ENCODE measurements at regions not wholly inside any gene's neighbourhood (a gene's known extent, or its start where the extent isn't known, plus 50 kb on each side); places are given as distances from the start of the nearest gene placed in this dataset.

DNA sequence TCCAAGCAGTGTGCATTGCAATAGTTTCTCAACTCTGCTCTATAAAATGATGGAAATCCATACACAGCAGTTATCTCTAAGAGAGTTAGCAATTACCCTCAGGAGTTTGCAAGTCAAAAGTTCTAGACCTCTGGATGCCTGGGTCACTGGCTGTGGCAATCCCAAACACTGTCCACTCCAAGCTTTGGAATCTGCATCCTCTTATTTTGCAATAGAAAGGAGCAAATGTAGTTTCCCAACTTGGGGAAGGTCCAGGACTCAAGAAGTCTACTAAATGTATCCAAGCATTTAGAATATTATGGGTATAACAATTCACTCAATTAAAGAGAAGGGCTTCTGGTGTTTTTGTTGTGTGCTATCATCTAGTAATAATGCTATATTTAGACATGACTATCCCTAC lies 131.3 kb upstream of the NRP1 start:
- intact Hi-C loops (cut with DNase I): no loop called here
- no peaks in the 10 kb centered on the region for H3K27me3 ChIP-seq
- TF ChIP-seq POLR2A (IDR thresholded peaks at IDR 0.05): no peak
- TF ChIP-seq, protein P1, sequence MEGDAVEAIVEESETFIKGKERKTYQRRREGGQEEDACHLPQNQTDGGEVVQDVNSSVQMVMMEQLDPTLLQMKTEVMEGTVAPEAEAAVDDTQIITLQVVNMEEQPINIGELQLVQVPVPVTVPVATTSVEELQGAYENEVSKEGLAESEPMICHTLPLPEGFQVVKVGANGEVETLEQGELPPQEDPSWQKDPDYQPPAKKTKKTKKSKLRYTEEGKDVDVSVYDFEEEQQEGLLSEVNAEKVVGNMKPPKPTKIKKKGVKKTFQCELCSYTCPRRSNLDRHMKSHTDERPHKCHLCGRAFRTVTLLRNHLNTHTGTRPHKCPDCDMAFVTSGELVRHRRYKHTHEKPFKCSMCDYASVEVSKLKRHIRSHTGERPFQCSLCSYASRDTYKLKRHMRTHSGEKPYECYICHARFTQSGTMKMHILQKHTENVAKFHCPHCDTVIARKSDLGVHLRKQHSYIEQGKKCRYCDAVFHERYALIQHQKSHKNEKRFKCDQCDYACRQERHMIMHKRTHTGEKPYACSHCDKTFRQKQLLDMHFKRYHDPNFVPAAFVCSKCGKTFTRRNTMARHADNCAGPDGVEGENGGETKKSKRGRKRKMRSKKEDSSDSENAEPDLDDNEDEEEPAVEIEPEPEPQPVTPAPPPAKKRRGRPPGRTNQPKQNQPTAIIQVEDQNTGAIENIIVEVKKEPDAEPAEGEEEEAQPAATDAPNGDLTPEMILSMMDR (IDR thresholded peaks at IDR 0.05): no peak
- no peaks in the 10 kb centered on the region for H3K4me1 ChIP-seq
- no peaks in the 10 kb centered on the region for H3K9me3 ChIP-seq
- no peak overlapping the region for H3K4me3 ChIP-seq
- no peak overlapping the region for H3K27ac ChIP-seq
- DNase-seq: no peak
- no peaks in the 10 kb centered on the region for H3K36me3 ChIP-seq

DNA sequence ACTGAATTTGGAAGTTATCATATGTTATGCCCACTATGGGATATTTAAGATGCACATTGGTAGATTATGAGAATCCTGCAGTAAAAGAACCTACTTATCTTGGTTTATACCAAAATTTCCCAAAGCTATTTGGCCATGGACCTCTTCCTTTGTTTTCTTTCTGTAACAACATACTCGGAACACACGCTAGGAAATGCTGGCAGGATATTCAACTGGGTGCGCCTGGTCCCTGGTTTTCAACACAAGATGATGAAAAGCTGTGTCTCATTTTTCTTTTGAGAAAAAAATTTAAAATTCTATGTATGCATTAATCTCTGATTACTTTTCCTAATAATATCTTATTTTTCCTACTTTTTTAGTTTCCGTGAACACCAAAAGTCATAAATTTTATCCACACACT lies 128.5 kb upstream of the NRP1 start:
- no peak overlapping the region for H3K27ac ChIP-seq
- H3K4me1 ChIP-seq: no peaks in the 10 kb centered on the region
- H3K36me3 ChIP-seq: no peaks in the 10 kb centered on the region
- H3K9me3 ChIP-seq: no peaks in the 10 kb centered on the region
- H3K27me3 ChIP-seq: no peaks in the 10 kb centered on the region
- no peak overlapping the region for H3K4me3 ChIP-seq
- intact Hi-C loops (cut with DNase I): no loop called here
- 88 to 90% methylated on average over 4 of the region's 4 CpGs for WGBS, 2 donors
- DNase-seq: no peak
- TF ChIP-seq, protein P1 (IDR thresholded peaks at IDR 0.05): no peak
- no peak for TF ChIP-seq POLR2A (IDR thresholded peaks at IDR 0.05)

DNA sequence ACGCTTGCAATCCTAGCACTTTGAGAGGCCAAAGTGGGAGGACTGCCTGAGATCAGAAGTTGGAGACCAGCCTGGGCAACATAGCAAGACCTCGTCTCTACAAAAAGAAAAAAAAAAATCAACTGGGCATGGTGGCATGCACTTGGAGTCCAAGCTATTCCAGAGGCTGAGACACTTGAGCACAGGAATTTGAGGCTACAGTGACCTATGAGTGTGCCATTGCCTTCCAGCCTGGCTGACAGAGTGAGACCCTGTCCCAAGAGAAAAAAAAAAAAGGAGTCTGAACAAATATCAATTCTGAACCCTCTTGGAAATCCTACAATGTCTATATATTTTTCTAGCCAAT lies 126.8 kb upstream of the NRP1 start:
- intact Hi-C loops (cut with DNase I): no loop called here
- no peaks in the 10 kb centered on the region for H3K9me3 ChIP-seq
- 33 to 74% methylated on average over 1 to 2 of the region's 2 CpGs for WGBS, 2 donors
- TF ChIP-seq, protein P1 (IDR thresholded peaks at IDR 0.05): no peak
- no peak for TF ChIP-seq POLR2A (IDR thresholded peaks at IDR 0.05)
- no peak overlapping the region for H3K4me3 ChIP-seq
- no peak overlapping the region for H3K27ac ChIP-seq
- no peak for DNase-seq
- H3K36me3 ChIP-seq: no peaks in the 10 kb centered on the region
- no peaks in the 10 kb centered on the region for H3K27me3 ChIP-seq
- no peaks in the 10 kb centered on the region for H3K4me1 ChIP-seq

DNA sequence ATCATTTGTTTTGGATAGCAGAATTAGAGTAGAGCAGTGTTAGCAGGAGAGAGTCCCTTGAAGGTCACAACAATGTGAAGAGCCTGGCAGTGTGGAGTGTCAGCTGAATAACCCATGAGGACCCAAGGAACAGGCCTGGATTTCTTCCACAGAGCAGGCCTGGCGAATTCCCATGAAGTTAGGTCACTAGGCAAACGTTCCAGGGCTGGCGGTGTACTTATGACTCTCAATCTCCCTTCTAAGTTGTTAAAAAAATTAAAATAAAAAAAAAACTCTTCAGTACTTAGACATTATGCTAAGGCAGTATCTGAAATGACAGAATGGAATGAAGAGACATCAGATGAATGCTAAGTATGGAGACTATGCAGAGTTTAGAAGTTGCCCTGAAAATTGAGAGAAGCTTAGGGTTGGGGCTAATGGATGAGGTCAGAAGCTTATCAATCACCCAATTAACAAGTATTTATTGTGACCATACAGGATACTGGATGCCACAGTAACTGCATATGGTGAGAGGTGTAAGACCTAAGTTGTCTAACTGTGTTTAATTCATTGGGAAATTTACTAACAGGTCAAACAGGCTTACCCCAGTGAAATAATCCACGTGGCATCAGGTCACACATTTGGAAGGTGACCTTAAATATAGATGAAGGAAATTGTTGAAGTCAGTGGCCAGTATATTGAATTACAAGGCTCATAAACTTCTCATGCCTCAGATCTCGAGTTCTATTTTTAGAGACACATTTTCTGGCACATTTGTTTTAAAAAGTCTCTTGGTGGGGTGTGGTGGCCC lies 126.2 kb upstream of the NRP1 start:
- 49 to 57% methylated on average over 5 of the region's 5 CpGs for WGBS, 2 donors
- Histone ChIP-seq H3K9me3 (no peaks in the 10 kb centered on the region), H3K36me3 (no peaks in the 10 kb centered on the region), H3K27ac (no peak overlapping the region), H3K4me3 (no peak overlapping the region), H3K27me3 (no peaks in the 10 kb centered on the region), H3K4me1 (no peaks in the 10 kb centered on the region)
- no peak for DNase-seq
- TF ChIP-seq, protein P1 (IDR thresholded peaks at IDR 0.05): no peak
- no peak for TF ChIP-seq POLR2A (IDR thresholded peaks at IDR 0.05)
- intact Hi-C loops (cut with DNase I): no loop called here

DNA sequence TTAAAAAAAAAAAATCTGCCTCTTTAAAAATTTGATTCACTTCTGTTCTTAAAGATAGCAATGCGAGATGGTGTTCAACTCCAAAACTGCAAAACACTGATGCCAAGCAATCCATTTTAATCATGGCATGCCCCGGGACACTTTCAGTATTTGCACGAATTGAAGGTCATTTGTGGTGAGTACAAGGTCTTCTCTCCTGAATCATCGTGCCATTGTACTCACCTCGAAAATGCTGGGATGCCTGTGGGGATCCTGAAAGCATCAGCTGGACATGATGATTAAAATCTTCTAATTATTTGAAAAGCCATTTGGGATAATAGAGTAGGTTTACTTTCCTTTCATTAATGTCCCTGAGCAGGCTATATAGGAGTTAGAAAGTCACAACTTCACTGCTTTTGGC lies 125.1 kb upstream of the NRP1 start:
- intact Hi-C loops (cut with DNase I): no loop called here
- Histone ChIP-seq H3K4me1 (no peaks in the 10 kb centered on the region), H3K4me3 (no peak overlapping the region), H3K36me3 (no peaks in the 10 kb centered on the region), H3K27ac (no peak overlapping the region), H3K27me3 (no peaks in the 10 kb centered on the region), H3K9me3 (no peaks in the 10 kb centered on the region)
- TF ChIP-seq POLR2A (IDR thresholded peaks at IDR 0.05): no peak
- TF ChIP-seq, protein P1 (IDR thresholded peaks at IDR 0.05): no peak
- 48 to 62% methylated on average over 5 of the region's 5 CpGs for WGBS, 2 donors
- no peak for DNase-seq
